Glomerular visceral epithelial cell (primary cell): ENCODE measurements at regions not wholly inside any gene's neighbourhood (a gene's known extent, or its start where the extent isn't known, plus 50 kb on each side); places are given as distances from the start of the nearest gene placed in this dataset.

Source experiments
- DNase-seq: peaks from one replicate; pipeline ENCODE4 v3.0.0-alpha.2; 2016; ENCODE audit errors: extremely low spot score

DNA sequence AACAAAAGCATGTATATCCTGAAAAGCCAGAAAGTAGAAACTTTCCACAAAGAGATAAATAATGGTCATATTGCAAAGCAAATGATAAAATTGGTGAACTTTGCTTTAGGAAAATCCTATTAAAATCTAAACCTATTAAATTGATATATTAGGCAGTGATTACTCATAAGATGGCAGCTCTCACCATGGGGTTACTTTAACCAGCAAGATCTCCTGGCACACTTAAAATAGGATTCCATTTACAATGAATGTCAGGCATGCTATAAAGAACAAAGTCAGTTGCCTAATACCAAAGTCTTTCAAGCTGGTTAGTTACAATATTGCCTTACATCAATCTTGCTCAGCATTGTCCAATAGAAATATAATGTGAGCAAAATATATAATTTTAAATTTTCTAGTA lies 816.2 kb downstream of the BCL11A start:
- no peak for DNase-seq

DNA sequence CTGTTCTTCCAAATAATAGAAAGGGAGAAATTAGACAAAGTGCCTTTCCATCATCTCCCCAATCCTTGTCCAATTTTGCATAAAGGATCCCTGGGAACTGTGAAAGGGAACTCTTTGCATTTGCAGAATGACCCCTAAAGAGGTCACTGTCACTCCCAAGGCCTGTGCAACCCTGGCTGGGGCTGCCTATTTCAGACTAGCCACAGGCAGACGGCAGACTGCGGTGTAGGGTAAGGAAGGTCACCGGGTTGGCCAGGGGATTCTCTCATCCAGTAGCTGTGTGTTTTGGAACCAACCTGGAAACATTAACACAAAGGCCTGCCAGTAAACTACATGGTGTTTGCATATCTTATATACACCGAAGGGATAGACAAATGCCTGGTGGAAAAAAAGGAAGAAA lies 818.7 kb downstream of the BCL11A start:
- no peak for DNase-seq

DNA sequence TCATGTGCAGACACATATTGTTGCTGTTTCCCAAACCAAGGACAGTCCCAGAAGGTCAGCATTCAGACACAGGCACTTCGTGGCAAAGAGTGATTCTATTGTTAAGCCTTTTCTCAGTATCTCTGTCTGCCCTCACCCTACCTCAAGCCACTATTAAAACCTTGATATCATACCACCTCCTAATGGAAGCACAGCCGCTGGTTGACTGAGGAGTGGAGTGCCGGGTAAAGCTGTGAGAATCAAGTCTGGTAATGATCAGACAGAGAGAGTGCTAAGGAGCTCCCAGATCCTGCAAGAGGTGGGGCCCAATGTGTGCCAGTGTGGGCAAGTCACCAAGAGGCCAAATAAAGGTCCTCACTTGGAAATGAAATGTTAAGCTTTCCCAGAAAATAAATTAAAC lies 819.5 kb downstream of the BCL11A start:
- no peak for DNase-seq

DNA sequence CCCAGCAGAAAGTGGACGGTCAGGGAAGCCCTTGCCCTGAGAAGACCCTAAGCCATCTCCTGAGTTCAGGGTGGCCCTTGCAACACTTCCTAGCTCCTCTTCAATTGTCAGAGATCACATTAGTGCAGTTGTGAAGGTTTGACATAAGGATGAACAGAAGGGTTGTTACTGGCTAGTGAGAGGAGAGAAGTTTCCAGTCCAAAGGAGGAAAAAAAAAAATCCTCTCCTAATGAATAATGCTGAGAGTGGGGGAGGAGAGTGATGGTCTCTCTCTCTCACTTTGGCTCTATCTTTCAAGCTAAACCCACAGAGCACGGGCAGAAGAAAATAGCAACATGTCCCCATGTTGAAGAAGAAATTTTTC lies 819.9 kb downstream of the BCL11A start:
- no peak for DNase-seq

DNA sequence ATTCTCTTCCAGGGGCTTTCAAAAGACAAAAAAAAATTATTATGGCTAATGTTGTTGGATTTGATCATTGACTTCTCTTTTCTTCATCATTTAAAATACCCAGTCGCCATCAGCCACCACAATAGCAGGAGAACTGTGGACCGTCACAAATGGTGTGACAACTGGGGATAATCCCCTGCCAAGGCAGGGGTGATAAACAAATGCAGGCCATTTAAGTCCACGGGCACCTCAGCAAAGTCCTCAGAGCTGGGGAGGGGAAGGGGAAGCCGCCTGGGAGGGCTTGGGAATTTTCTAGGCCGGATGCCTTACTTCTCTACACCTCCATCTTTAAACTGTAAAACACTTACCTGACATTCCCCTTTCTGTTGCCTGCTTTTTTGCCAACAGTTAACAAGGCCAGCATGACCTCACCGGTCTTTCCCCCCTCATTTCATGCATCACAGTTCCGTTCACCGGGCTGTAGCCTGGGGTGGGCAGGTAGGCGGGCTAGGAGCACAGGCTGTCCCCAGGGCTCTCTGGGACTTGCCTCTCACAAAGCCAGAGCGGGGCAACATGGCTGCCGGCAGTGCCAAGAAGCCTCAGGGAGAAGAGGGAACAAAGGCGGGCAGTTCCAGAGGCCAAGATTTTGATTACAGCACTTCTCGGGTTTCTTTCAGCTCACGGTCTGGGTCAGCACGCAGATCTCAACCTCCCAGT lies 820.4 kb downstream of the BCL11A start:
- no peak for DNase-seq

DNA sequence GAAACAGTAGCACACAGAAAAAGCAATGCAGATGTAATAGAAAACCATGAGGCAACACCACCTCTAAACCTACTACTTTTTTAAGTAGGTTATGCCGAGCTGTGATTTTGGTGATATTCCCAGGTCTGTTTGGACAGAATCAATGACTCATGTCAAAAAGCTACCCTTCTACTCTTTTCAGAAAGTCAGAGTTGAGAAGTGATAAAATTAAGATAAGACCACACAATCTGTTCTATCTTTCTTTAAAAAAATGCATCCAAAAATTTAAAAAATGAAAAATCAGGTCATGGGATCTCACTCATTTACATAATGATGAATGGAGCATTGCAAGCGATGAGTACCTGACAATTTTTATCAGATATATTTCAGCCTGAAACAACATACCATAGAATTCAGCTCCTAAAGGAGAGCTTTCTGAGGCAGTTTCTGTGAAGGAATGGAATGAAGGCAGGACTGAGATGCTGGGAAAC lies 826.3 kb downstream of the BCL11A start:
- DNase-seq = no peak

DNA sequence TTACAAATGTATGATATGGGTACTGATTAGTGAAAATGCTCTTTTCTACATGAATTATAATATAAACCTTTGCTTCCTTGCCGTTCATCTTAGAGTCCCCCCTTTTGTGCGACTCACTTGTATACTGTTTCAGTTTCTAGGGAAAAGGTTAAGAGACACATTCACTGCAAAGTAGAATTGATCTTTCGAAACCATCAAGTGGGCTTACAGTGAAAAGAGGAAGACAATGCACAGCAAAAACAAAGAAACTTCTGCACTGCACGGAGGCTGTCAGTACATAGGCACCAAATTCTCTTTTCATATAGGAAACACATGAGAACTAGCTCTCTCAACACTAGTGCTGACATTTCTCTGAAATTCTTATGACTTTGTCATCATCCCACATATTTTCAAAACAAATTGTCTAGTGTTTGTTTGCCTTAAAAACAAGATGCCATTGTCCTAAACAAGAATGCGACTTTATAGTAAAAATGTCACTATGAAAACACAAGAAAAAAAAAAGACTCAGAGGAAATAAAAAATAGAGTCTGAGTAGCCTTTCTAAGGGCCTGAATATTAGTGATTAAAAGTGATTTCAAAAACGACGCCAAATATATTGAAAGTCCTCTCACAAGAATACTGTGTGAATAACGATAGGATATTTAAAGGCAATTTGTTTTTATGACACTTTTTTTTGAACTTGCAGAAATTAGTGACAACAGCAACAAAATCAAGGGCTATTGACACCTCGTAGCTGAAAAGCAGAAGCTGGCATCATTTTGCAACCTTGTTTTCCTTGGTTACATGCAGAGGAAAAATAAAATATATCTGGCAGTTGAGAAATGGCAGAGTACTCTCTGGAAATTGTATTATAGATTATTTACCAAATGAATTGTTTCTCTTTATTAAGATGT lies 827.0 kb downstream of the BCL11A start:
- no peak for DNase-seq

DNA sequence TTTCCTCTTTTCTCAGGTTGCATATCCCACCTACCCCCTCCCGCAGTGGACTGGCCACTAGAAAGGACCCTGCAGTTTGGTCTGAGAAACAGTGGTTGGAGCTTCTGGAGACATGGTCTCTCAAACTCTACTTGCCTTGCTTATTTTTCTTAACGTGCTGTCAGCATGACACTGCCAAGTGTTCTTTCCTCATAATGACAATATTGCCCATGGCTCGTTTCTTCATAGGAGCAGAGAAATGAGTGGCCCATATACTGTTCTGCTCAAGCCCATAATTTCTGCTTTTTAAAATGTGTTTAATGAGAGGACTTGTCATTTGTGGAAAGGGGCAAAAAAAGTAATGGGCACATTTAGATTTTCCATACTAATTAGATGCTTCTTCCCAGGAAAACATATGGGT lies 828.7 kb downstream of the BCL11A start:
- no peak for DNase-seq

DNA sequence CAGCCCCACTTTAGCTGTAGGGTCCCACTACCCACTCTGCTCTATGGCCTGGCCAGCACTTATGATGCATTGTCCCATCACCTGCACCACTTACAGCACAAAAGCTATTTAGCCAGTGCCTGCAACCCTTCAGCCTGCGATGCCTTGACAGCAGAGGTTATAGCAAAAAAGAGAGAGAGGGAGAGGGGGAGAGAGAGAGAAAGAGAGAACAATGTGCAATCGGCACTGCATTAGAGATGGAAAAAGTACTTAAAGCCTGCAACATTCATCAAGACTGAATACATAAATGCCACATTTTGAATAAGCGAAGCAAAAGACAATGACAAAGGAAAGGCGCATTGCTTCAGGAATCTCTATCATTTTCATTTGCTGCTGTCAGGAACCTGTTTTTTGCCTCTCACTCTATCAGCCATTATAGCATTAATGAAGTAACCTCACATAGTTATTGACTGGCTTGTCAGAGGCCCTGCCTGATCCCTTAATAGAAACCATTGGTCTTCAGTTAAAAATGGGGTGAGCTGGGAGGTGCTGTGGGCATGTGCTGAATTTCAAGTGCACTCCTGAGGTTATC lies 833.1 kb downstream of the BCL11A start:
- no peak for DNase-seq

DNA sequence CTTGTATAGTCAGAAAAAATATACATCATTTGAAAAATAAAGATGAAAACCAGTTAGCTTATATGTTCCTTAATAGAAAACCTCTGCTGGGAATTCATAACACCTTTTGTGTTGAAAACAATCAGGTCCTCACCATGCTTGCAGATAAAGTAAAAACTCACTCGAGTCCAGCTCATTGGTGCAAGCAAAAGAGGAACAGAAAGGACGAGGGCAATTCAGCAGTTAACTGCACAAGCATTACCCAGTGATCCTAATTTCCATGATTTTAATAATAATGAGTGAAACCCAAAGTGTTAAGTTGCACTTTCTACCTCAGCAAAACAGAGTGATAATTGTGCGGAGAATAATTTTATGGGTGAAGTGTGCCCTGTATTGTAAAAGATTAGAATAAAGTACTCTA lies 839.9 kb downstream of the BCL11A start:
- no peak for DNase-seq

DNA sequence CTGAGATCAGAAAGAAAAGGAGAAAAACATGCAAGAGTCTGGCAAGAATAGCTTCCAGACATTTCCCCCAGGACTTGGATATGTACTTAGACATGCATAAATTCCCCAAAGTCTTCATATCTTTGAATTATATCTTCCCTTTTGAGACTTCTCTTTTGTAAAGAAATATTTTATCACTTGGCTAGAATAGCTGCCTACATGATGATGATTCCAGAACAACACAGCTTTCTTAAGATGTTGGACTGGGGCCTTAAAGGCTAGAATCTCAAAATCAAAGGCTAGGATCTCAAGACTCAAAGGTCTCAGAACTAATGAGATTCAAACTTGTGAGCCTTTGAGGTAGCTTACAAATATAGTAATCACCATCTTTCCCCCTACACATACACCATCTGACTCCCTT lies 842.3 kb downstream of the BCL11A start:
- no peak for DNase-seq

DNA sequence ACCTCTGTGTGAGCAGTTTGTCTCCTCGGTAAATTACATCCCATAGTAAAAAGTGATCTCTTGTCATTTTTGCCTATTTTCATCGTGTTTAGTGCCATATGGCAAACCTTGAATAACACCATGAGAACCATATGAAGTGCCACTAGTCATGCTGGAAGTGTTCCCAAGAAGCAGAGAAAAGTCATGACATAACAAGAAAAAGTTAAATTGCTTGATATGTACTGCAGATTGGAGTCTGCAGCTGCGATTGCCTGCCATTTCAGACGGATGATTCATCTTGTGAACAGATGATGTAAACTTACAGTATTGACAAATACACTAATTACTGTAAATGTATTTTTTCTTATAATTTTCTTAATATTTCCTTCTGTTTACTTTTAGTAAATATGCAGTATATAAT lies 846.7 kb downstream of the BCL11A start:
- no peak for DNase-seq

DNA sequence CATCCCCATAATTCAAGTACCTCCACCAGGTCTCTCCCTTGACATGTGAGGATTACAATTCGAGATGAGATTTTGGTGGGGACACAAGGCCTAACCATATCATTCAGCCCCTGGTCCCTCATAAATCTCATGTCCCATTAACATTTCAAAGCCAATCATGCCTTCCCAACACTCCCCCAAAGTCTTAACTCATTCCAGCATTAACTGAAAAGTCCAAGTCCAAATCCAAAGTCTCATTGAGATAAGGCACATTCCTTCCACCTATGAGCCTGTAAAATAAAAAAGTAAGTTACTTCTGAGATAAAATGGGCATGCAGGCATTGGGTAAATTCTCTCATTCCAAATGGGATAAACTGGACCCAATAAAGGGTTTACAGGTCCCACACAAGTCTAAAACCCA lies 849.7 kb downstream of the BCL11A start:
- no peak for DNase-seq

DNA sequence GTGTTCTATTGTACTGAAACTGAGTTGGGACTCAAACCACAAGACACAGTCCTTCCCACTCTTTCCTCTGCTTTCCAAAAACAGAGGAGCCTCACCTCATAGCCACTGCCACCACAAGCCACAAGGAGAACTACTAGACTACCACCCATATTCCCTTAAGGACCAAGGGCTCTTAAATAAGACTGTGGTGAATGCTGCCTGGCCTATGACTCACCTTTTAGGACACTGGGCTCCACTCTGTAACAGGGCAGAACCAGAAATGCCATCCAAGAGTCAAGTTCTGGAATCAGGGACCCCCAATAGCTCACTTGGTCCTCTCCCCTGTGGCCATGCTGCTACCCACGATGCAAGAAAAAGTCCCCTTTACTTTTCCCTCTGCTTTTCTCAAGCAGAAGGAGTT lies 851.4 kb downstream of the BCL11A start:
- no peak for DNase-seq

DNA sequence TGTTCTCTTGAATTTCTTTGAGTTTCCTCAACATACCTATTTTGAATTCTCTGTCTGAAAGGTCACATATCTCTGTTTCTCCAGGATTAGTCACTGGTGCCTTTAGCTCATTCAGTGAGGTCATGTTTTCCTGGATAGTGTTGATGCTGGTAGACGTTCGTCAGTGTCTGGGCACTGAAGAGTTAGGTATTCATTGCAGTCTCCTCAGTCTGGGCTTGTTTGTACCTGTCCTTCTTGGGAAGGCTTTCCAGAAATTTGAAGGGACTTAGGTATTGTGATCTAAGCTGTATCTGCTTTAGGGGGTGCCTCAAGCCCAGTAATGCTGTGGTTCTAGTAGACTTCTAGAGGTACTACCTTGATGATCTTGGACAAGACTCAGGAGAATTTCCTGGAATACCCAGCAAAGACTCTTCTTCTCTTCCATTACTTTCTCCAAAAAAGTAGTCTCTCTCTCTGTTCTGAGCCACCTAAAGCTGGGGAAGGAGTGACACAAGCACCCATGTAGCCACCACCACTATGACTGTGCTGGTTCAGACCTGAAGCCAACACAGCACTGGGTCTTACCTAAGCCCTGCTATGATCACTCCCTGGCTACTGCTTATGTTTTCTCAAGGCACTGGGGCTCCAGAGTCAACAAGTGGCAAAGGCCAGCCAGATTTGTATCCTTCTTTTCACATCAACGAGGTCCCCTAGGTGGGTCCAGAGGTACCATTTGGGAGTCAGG lies 852.0 kb downstream of the BCL11A start:
- no peak for DNase-seq

DNA sequence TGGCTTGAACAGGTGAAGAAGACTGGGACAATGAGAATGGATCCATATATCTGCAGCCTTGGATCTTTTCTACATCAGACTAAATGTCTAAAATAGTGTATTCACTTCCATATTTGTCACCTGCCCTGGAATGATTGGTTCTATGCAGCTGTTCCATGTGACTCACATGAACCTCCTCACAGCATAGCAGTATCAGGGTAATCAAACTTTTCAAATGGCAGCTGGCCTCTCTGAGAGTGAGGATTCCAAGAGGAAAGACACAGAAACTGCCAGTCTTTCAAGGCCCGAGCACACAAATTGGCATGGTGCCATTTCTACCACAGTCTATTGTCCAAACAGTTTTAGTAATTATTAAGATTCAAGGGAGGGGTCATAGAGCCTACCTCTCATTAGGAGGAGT lies 859.3 kb downstream of the BCL11A start:
- no peak for DNase-seq

DNA sequence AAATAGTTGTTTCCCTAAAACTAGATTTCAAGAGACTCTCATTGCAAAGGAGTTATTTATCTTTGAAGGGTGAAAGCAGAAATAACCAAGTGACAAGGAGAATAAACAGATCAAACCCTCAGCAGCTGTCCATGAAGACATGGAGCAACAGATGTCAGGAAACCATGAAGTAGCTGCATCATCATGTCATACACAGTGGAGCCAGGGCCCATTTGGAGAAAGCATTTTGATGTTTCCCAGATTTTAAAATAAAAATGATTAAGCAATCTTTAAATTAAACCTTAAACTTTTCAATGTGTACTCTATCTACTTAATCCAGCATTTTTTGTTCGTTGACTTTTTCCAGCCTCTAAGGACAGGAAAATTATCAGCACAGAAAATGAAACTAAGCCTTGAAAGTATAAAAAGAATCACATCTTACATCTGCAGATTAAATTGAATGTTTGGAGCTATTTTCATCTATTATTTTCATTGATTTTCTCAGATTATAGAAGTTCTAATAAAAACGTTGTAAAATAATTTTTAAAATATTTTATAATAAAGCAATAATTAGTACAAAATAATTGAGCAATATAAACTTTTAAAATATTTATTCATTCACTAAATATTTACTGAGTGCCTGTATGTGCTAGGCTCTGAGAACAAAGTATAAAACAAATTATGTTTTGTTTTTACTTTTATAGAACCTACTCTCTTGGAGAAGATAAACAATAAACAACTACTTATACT lies 860.1 kb downstream of the BCL11A start:
- DNase-seq = no peak

DNA sequence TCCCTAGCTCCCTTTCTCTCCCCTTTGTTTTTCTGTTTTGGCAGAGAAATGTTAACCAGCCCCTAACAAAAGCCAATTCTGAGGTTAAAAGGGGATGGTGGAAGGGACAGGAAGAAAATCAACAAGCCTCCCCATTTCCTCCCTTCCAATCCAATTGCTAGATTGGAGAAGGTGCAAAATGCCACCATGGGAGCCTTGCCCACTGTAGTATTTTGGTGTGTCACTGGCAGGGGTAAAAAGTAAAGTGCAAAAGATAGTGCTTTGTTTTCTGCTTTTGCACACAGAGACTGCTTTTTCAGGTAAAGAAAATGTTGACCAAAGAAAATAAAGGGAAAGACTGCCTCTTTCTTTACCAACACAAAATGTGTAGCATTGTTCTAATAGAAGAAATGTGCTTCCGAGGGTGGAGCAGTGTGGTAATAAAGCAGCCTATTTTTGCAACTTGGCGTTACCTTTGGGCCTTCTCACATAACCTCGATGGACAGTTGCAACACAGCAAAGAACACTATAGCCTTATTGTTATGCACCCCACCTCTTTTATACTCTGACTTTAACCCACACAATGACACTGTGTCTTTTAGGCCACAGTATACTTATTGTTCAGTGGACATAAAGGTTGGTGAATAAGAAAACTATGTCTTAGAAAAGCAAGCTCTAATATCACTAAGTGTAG lies 861.8 kb downstream of the BCL11A start:
- no peak for DNase-seq

DNA sequence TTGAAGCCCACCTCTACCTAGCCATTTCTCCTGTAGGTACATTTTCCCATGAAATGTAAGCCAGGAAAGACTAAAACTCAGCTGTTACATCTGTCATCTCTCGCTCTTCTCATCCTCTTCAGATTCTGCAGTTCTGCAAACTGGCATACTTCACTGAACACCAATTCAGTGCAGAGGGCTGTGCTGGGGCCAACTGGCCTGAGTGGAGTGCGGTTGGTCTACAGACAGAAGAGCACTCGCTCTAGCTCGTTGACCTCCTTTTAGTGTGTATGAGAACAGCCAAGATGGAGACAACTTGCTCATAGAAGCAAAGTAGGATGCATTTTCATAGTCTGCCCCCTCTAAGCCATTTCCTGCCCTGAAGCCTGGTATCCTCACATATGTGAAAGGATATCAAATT lies 862.6 kb downstream of the BCL11A start:
- DNase-seq = no peak

DNA sequence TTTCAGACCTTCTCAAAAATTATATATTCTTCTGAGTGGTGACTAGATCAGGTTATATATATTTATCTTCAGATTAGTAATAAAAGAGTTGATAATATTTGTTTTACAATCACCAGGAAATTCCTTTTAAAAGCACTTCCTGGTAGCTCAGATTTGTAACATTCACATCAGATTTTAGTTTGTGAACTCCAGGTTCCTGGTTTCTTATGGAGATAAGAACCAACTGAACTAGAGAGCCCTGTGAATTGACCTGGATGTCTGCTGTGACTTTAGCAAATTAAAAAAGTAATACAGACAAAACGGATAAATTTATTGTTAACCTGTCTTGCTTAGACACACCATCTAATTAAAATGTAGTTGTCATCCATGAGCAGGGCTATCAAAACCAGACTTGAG lies 868.7 kb downstream of the BCL11A start:
- DNase-seq = no peak

DNA sequence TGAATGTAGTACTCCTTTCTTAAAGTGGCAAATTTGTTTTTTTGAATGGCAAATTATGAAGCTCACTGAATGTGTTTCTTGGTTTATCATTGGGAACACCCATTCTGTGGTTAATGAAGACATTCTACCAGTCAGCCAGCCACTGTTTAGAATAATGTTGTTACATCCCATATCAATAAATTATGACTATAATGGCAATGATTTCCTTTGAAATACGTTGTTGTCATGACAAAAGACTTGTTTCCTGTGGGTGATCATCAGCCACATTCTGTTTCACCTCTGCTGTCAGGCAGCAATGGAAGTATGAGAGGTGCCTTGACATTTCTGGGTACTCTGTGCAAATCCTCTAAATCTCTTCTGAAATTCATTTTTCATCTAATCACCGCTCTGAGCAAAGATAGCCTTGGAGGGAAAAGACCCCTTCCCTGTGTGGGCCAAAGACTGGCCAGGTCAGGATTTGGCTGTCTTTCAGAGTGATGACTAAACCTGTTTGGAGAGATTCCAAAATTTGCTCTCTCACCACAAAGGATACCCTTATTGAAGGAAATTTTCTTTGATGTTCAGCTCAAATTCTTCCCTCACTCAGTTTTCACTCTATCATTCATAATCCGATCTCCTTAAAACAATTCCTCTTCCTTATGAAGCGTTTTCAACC lies 869.2 kb downstream of the BCL11A start:
- no peak for DNase-seq
